ENCODE measurements at regions not wholly inside any gene's neighbourhood (a gene's known extent, or its start where the extent isn't known, plus 50 kb on each side); places are given as distances from the start of the nearest gene placed in this dataset.
A peak's percentile ranks its signal among the peaks of the same experiment; 100 is the strongest.

DNA sequence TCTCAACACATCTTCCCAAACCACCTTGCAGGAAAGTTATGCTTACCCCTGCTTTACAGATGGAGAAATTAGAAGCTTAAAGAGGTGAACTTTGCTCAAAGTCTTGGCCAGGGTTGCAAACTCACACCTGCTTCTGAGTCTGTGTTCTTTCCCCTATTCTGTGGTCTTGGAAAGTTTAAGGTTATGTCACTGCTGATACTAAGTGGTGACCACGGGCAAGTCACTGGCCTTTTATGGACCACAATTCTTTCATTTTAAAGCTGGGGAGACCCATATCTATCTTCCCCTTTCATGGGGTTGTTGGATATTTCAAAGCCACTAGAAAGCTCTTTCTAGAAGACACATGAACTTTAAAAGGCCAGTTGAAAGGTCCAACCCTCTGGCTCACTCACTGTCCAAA lies 95.4 kb upstream of the KLF4 start:
- Histone ChIP-seq H3K9me3 (ENCODE audit: control insufficient read depth in 4 of 4, insufficient read depth in 3 of 4, low read length in 3 of 4) (no peaks in the 10 kb centered on the region), H3K27ac (ENCODE audit: low read depth in 1 of 2, low read length in 1 of 2) (no peak overlapping the region), H3K27me3 (ENCODE audit: control insufficient read depth in 3 of 3, insufficient read depth in 3 of 3, low read length in 2 of 3) (no peaks in the 10 kb centered on the region), H3K4me3 (no peak overlapping the region), H3K9ac (ENCODE audit: insufficient read depth in 1 of 2, low read length in 2 of 2) (no peak overlapping the region), H3K36me3 (ENCODE audit: control insufficient read depth in 4 of 4, insufficient read depth in 4 of 4, low read length in 4 of 4) (no peaks in the 10 kb centered on the region), H3K4me1 (ENCODE audit: control insufficient read depth in 5 of 5, insufficient read depth in 5 of 5, low read length in 5 of 5) (peaks cover 0 to 8% (median 0%) of the 10 kb centered on the region in 5 donors)
- DNase-seq (no peak), ATAC-seq (ENCODE audit: insufficient read depth, low FRiP score) (no peak)
- TF ChIP-seq, protein P1, sequence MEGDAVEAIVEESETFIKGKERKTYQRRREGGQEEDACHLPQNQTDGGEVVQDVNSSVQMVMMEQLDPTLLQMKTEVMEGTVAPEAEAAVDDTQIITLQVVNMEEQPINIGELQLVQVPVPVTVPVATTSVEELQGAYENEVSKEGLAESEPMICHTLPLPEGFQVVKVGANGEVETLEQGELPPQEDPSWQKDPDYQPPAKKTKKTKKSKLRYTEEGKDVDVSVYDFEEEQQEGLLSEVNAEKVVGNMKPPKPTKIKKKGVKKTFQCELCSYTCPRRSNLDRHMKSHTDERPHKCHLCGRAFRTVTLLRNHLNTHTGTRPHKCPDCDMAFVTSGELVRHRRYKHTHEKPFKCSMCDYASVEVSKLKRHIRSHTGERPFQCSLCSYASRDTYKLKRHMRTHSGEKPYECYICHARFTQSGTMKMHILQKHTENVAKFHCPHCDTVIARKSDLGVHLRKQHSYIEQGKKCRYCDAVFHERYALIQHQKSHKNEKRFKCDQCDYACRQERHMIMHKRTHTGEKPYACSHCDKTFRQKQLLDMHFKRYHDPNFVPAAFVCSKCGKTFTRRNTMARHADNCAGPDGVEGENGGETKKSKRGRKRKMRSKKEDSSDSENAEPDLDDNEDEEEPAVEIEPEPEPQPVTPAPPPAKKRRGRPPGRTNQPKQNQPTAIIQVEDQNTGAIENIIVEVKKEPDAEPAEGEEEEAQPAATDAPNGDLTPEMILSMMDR (IDR thresholded peaks at IDR 0.05; ENCODE audit: control extremely low read depth, extremely low read depth), result no peak
- WGBS, 2 donors, result 63 to 71% methylated on average over 1 of the region's 1 CpG

DNA sequence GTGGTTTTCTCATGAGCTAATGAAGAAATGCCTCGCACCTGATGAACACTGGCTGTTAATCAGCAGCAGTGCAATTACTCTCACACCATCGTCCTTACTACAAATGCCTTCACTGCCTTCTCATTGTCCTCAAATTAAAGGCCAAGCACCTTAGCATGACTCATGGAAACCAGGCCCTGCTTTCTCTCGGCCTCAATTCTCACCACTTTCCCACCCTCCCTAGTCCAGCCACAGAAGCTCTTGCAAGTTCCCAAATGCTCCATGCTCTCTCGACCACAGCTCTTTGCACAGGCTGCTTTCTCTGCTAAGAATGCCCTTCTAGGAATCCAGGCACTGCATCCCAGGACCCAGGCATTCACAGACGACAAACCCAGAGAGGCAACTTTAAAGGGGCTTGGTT lies 94.6 kb upstream of the KLF4 start:
- no peak overlapping the region for H3K9ac ChIP-seq (ENCODE audit: insufficient read depth in 1 of 2, low read length in 2 of 2)
- ATAC-seq (ENCODE audit: insufficient read depth, low FRiP score) (no peak), DNase-seq (no peak)
- WGBS, 2 donors, result 79 to 83% methylated on average over 5 of the region's 5 CpGs
- TF ChIP-seq, protein P1 (IDR thresholded peaks at IDR 0.05; ENCODE audit: control extremely low read depth, extremely low read depth), result no peak
- H3K4me3 ChIP-seq, result no peak overlapping the region
- H3K4me1 ChIP-seq (ENCODE audit: control insufficient read depth in 5 of 5, insufficient read depth in 5 of 5, low read length in 5 of 5), result peaks cover 0 to 3% (median 0%) of the 10 kb centered on the region in 5 donors
- H3K27ac ChIP-seq (ENCODE audit: low read depth in 1 of 2, low read length in 1 of 2), result peak overlapping the region in 1 of 2 donors; percentile 48
- H3K36me3 ChIP-seq (ENCODE audit: control insufficient read depth in 4 of 4, insufficient read depth in 4 of 4, low read length in 4 of 4), result no peaks in the 10 kb centered on the region
- no peaks in the 10 kb centered on the region for H3K9me3 ChIP-seq (ENCODE audit: control insufficient read depth in 4 of 4, insufficient read depth in 3 of 4, low read length in 3 of 4)
- no peaks in the 10 kb centered on the region for H3K27me3 ChIP-seq (ENCODE audit: control insufficient read depth in 3 of 3, insufficient read depth in 3 of 3, low read length in 2 of 3)

DNA sequence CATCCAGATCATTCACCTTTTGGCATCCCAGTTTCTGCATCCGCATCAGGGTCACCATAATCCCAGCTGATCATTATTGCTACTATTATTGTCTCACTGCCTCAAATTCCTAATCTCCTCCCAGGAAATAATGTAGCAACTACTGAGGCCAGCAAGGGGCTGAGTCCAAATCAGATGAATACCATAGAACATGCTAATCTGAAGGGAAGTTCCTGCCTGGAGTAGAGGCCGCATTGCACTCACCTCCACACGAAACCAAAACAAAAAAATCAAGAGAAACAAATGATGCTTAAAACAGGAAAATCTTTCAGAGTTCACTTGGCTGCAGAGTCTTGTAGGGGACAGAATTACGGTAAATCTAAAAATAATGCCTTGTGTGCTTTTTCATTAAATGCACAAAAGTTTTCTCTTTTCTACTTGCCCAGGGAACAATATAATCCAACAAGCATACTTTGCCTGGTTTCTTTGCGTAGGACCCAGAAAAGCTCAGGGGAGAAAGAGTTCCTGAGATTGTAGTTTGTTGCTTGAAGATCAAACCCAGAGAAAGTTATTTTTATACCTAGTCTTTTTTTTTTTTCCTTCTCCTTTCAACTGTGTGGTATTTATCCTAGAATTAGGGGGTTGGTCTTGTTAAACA lies 87.7 kb upstream of the KLF4 start:
- Histone ChIP-seq H3K36me3 (ENCODE audit: control insufficient read depth in 4 of 4, insufficient read depth in 4 of 4, low read length in 4 of 4) (no peaks in the 10 kb centered on the region), H3K27me3 (ENCODE audit: control insufficient read depth in 3 of 3, insufficient read depth in 3 of 3, low read length in 2 of 3) (no peaks in the 10 kb centered on the region), H3K9ac (ENCODE audit: insufficient read depth in 1 of 2, low read length in 2 of 2) (no peak overlapping the region), H3K4me3 (no peak overlapping the region), H3K27ac (ENCODE audit: low read depth in 1 of 2, low read length in 1 of 2) (no peak overlapping the region), H3K9me3 (ENCODE audit: control insufficient read depth in 4 of 4, insufficient read depth in 3 of 4, low read length in 3 of 4) (no peaks in the 10 kb centered on the region), H3K4me1 (ENCODE audit: control insufficient read depth in 5 of 5, insufficient read depth in 5 of 5, low read length in 5 of 5) (no peaks in the 10 kb centered on the region)
- ATAC-seq (ENCODE audit: insufficient read depth, low FRiP score), result no peak
- WGBS, 2 donors, result 68 to 72% methylated on average over 5 of the region's 5 CpGs
- DNase-seq, result no peak
- TF ChIP-seq, protein P1 (IDR thresholded peaks at IDR 0.05; ENCODE audit: control extremely low read depth, extremely low read depth), result no peak

DNA sequence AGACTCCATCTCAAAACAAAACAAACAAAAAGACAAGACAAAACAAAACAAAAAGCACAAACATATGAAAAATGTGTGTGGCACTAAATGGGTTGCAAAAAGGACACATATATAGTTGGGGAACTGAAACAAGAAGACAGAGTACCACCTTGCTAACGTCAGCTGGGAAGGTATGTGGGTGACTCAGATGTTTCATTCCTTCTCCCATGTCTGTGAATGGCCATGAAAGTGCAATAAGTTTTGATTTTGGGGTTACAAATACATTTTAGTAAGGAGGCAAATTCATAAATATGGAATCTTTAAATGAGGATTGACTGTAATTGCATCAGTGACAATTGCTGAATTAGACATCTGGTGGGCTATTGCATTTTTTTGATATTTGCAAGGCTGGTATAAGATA lies 81.6 kb upstream of the KLF4 start:
- no peak overlapping the region for H3K27ac ChIP-seq (ENCODE audit: low read depth in 1 of 2, low read length in 1 of 2)
- H3K9ac ChIP-seq (ENCODE audit: insufficient read depth in 1 of 2, low read length in 2 of 2), result no peak overlapping the region
- WGBS, 2 donors, result 67 to 72% methylated on average over 1 of the region's 1 CpG
- no peaks in the 10 kb centered on the region for H3K4me1 ChIP-seq (ENCODE audit: control insufficient read depth in 5 of 5, insufficient read depth in 5 of 5, low read length in 5 of 5)
- DNase-seq (no peak), ATAC-seq (ENCODE audit: insufficient read depth, low FRiP score) (no peak)
- TF ChIP-seq, protein P1 (IDR thresholded peaks at IDR 0.05; ENCODE audit: control extremely low read depth, extremely low read depth), result no peak
- H3K4me3 ChIP-seq, result no peak overlapping the region
- H3K9me3 ChIP-seq (ENCODE audit: control insufficient read depth in 4 of 4, insufficient read depth in 3 of 4, low read length in 3 of 4), result no peaks in the 10 kb centered on the region
- H3K27me3 ChIP-seq (ENCODE audit: control insufficient read depth in 3 of 3, insufficient read depth in 3 of 3, low read length in 2 of 3), result no peaks in the 10 kb centered on the region
- no peaks in the 10 kb centered on the region for H3K36me3 ChIP-seq (ENCODE audit: control insufficient read depth in 4 of 4, insufficient read depth in 4 of 4, low read length in 4 of 4)
